ENCODE measurements at regions not wholly inside any gene's neighbourhood (a gene's known extent, or its start where the extent isn't known, plus 50 kb on each side); places are given as distances from the start of the nearest gene placed in this dataset.
A peak's percentile ranks its signal among the peaks of the same experiment; 100 is the strongest.

GRCh38 chr3:188049606-188050530 is 104.1 kb upstream of the LPP start:
- TF ChIP-seq CTCF (IDR thresholded peaks at IDR 0.05; ENCODE audit: borderline replicate concordance) = no peak
- intact Hi-C loops (cut with micrococcal nuclease) = no loop called here
- Histone ChIP-seq H3K9me3 (replicated peaks) (no peaks in the 10 kb centered on the region), H3K27ac (replicated peaks) (no peak overlapping the region), H3K4me1 (peaks cover 31% of the 10 kb centered on the region), H3K36me3 (no peaks in the 10 kb centered on the region), H3K27me3 (ENCODE audit: low read depth) (no peaks in the 10 kb centered on the region), H3K4me3 (no peak overlapping the region)
- DNase-seq = no peak

GRCh38 chr3:188051801-188052168 is 102.2 kb upstream of the LPP start:
- no peaks in the 10 kb centered on the region for H3K9me3 ChIP-seq (replicated peaks)
- peak overlapping the region; percentile 87 for H3K27ac ChIP-seq (replicated peaks)
- DNase-seq = peak; percentile 55
- peak overlapping the region; percentile 34 for H3K4me3 ChIP-seq
- peaks cover 31% of the 10 kb centered on the region for H3K4me1 ChIP-seq
- H3K27me3 ChIP-seq (ENCODE audit: low read depth) = no peaks in the 10 kb centered on the region
- TF ChIP-seq CTCF (IDR thresholded peaks at IDR 0.05; ENCODE audit: borderline replicate concordance) = no peak
- no peaks in the 10 kb centered on the region for H3K36me3 ChIP-seq
- intact Hi-C loops (cut with micrococcal nuclease) = no loop called here

- Histone ChIP-seq H3K9me3 (replicated peaks) (no peaks in the 10 kb centered on the region), H3K4me3 (peak overlapping the region; percentile 34), H3K36me3 (no peaks in the 10 kb centered on the region), H3K4me1 (peaks cover 31% of the 10 kb centered on the region), H3K27ac (replicated peaks) (peak overlapping the region; percentile 87), H3K27me3 (ENCODE audit: low read depth) (no peaks in the 10 kb centered on the region)
- peak; percentile 70 for TF ChIP-seq CTCF (IDR thresholded peaks at IDR 0.05; ENCODE audit: borderline replicate concordance)
- intact Hi-C loops (cut with micrococcal nuclease) = no loop called here
- DNase-seq = peak; percentile 83
These were observed 101.6 kb upstream of the LPP start for GRCh38 chr3:188052169-188053035.

- no peak for TF ChIP-seq CTCF (IDR thresholded peaks at IDR 0.05; ENCODE audit: borderline replicate concordance)
- Histone ChIP-seq H3K27ac (replicated peaks) (peak overlapping the region; percentile 87), H3K4me3 (no peak overlapping the region), H3K27me3 (ENCODE audit: low read depth) (no peaks in the 10 kb centered on the region), H3K4me1 (peaks cover 31% of the 10 kb centered on the region), H3K9me3 (replicated peaks) (no peaks in the 10 kb centered on the region), H3K36me3 (no peaks in the 10 kb centered on the region)
- intact Hi-C loops (cut with micrococcal nuclease) = no loop called here
- no peak for DNase-seq
These were observed 101.0 kb upstream of the LPP start for GRCh38 chr3:188053036-188053340.

GRCh38 chr3:188053710-188054380 is 100.1 kb upstream of the LPP start:
- Histone ChIP-seq H3K27me3 (ENCODE audit: low read depth) (no peaks in the 10 kb centered on the region), H3K4me3 (no peak overlapping the region), H3K27ac (replicated peaks) (peak overlapping the region; percentile 87), H3K4me1 (peaks cover 31% of the 10 kb centered on the region), H3K36me3 (no peaks in the 10 kb centered on the region), H3K9me3 (replicated peaks) (no peaks in the 10 kb centered on the region)
- no peak for DNase-seq
- intact Hi-C loops (cut with micrococcal nuclease) = no loop called here
- TF ChIP-seq CTCF (IDR thresholded peaks at IDR 0.05; ENCODE audit: borderline replicate concordance) = no peak

All from left ventricle myocardium inferior (tissue), 1 donor.